ENCODE measurements at regions not wholly inside any gene's neighbourhood (a gene's known extent, or its start where the extent isn't known, plus 50 kb on each side); places are given as distances from the start of the nearest gene placed in this dataset.

GRCh38 chr2:239768031-239768790 lies 256.9 kb downstream of the NDUFA10 start:
- Mint-ChIP-seq H3K9me3 (ENCODE audit: low read depth, unreplicated experiment) (no peaks in the 10 kb centered on the region), H3K36me3 (ENCODE audit: insufficient read depth, unreplicated experiment) (no peaks in the 10 kb centered on the region), H3K27ac (ENCODE audit: unreplicated experiment) (no peak overlapping the region), H3K4me3 (ENCODE audit: low read depth, unreplicated experiment) (no peak overlapping the region), H3K27me3 (ENCODE audit: unreplicated experiment) (peaks cover 51% of the 10 kb centered on the region), H3K4me1 (ENCODE audit: low read depth, unreplicated experiment) (no peaks in the 10 kb centered on the region)
- no peak for DNase-seq
- TF ChIP-seq CTCF (IDR thresholded peaks at IDR 0.05; ENCODE audit: unreplicated experiment) = no peak
- CTCF ChIA-PET = no interaction called here
- BruUV-seq (replicated peaks) = no TSS peak
- intact Hi-C loops (cut with micrococcal nuclease; ENCODE audit: unreplicated experiment) = no loop called here

DNA sequence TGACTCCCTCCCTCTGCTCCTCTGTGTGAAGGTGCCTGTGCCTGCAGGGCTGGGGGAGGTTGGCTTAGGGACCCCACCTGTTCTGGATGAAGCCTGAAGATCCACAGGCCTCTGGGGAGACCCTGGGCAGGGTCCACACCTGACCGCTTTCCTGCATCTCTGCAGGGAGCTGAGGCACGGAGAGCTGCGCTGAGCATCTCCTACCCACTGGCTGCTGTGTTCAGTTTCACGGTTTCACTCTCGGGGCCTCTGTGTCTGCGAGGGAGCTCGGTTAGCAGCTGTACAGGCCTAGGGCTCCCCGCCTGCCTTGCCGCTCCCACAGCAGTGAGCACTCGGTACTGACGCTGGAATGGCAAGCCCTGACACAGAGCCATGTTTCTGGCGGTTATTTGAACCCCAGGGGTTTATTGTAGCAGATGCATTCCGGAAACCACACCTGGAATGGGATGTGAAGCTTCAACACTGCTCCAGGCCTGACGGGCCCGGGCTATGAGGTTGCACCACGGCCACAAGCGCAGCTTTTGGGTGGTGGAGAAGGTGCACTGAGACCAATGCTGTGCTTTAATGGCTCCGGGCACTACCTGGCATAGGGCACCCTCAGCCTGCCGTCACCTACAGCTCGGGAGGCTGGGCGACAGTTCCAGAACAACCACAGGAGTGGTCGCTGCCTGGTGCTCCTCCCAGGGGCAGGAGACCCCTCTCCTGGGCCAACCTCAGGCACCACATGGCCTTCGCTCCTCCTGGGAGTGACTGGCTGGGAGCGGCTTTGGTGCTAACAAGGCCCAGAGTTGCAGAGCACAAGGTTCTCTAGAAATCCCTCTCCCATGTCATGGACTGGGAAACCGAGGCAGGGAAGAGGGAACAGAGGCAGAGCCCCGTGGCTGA lies 257.9 kb downstream of the NDUFA10 start:
- CTCF ChIA-PET = no interaction called here
- no peak overlapping the region for H3K27ac Mint-ChIP-seq (ENCODE audit: unreplicated experiment)
- intact Hi-C loops (cut with micrococcal nuclease; ENCODE audit: unreplicated experiment) = no loop called here
- H3K4me1 Mint-ChIP-seq (ENCODE audit: low read depth, unreplicated experiment) = no peaks in the 10 kb centered on the region
- no peak overlapping the region for H3K4me3 Mint-ChIP-seq (ENCODE audit: low read depth, unreplicated experiment)
- BruUV-seq (replicated peaks) = no TSS peak
- H3K9me3 Mint-ChIP-seq (ENCODE audit: low read depth, unreplicated experiment) = no peaks in the 10 kb centered on the region
- no peaks in the 10 kb centered on the region for H3K36me3 Mint-ChIP-seq (ENCODE audit: insufficient read depth, unreplicated experiment)
- peaks cover 56% of the 10 kb centered on the region for H3K27me3 Mint-ChIP-seq (ENCODE audit: unreplicated experiment)
- no peak for TF ChIP-seq CTCF (IDR thresholded peaks at IDR 0.05; ENCODE audit: unreplicated experiment)
- DNase-seq = no peak

DNA sequence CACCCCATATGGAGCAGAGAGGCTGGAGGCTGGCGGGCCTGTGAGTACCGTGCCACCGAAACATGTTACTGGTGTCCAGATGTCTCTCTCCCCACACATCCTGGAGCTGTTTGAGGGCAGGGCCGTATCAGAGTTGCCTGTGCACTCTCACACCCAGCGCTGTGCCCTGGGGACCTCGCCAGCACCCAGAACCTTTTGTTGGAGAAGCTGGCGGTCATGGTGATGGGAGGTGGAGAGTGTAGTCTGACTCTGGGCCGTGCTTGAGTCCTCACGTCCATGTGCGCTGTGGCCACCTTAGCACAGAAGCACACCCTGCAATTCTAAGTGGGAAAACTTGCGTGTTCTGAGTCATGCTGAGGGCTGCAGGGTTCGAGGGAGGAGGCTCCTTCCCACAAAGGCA lies 259.2 kb downstream of the NDUFA10 start:
- Mint-ChIP-seq H3K4me1 (ENCODE audit: low read depth, unreplicated experiment) (no peaks in the 10 kb centered on the region), H3K27ac (ENCODE audit: unreplicated experiment) (no peak overlapping the region), H3K9me3 (ENCODE audit: low read depth, unreplicated experiment) (no peaks in the 10 kb centered on the region), H3K4me3 (ENCODE audit: low read depth, unreplicated experiment) (no peak overlapping the region), H3K27me3 (ENCODE audit: unreplicated experiment) (peaks cover 69% of the 10 kb centered on the region), H3K36me3 (ENCODE audit: insufficient read depth, unreplicated experiment) (no peaks in the 10 kb centered on the region)
- intact Hi-C loops (cut with micrococcal nuclease; ENCODE audit: unreplicated experiment) = no loop called here
- no TSS peak for BruUV-seq (replicated peaks)
- CTCF ChIA-PET = no interaction called here
- TF ChIP-seq CTCF (IDR thresholded peaks at IDR 0.05; ENCODE audit: unreplicated experiment) = no peak
- no peak for DNase-seq

- H3K27me3 Mint-ChIP-seq (ENCODE audit: unreplicated experiment) = peaks cover 75% of the 10 kb centered on the region
- BruUV-seq (replicated peaks) = no TSS peak
- no peaks in the 10 kb centered on the region for H3K9me3 Mint-ChIP-seq (ENCODE audit: low read depth, unreplicated experiment)
- no peak overlapping the region for H3K4me3 Mint-ChIP-seq (ENCODE audit: low read depth, unreplicated experiment)
- no peaks in the 10 kb centered on the region for H3K4me1 Mint-ChIP-seq (ENCODE audit: low read depth, unreplicated experiment)
- no peaks in the 10 kb centered on the region for H3K36me3 Mint-ChIP-seq (ENCODE audit: insufficient read depth, unreplicated experiment)
- intact Hi-C loops (cut with micrococcal nuclease; ENCODE audit: unreplicated experiment) = no loop called here
- TF ChIP-seq CTCF (IDR thresholded peaks at IDR 0.05; ENCODE audit: unreplicated experiment) = no peak
- CTCF ChIA-PET = no interaction called here
- no peak for DNase-seq
- no peak overlapping the region for H3K27ac Mint-ChIP-seq (ENCODE audit: unreplicated experiment)
These were observed 259.9 kb downstream of the NDUFA10 start for GRCh38 chr2:239765076-239765845.
